Limb (tissue), 2 donors: ENCODE measurements at regions not wholly inside any gene's neighbourhood (a gene's known extent, or its start where the extent isn't known, plus 50 kb on each side); places are given as distances from the start of the nearest gene placed in this dataset.
"Not testable (repeated sequence)": the region's sequence is repeated elsewhere in the genome, so short reads cannot be mapped to it uniquely, and the experiment has no call there.

Source experiments
- DNase-seq, 2 donors: peaks; one replicate each; pipeline ENCODE4 v3.0.0-alpha.2; 2016; ENCODE audit errors: extremely low spot score in 2 of 2

DNA sequence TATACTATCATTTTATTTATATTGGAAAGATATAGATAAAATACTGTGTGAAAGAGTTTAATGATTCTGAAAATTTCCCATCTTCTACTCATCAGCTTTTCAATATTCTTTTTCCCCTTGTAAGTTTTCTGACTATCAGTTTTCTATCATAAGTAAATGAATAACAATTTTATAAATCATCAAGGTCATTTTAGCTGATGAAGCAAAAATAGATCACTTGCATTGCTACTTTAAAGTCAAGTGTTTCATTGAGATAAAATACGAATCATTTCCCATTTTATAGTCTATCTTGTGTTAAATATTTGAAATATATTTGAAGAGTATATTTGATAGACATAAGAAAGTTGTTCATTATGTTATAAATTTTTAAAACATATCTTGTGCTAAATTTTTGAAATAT is 811.0 kb upstream of the GALNTL6 start:
- no peak for DNase-seq

DNA sequence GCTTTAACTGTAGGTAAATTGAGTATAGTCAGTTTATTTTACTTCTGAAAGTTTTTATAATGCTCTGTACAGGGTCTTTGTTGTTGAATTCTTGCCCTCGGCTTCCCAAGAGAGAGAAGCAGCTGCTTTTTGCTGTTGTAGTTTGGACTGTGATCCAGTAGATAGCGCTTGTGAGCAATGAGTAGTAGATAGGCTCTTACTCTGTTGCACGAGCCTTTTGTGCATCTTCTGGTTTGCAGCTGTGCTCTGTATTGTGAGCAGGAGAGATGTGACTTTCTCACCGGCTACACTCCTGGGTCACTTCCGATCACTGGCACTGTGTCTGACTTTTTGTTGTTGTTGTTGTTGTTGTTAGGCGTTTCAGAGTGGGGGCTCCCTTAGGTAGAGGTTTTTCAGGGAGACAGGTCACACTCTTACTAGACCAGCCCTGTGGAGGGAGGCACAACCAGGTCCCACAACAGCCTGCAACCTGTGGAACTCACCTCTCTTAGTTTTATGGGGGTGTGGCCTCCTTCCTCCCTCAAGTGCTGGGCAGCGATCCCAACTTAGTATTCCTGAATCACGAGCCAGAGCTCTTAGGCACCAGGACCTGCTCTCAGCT is 822.1 kb upstream of the GALNTL6 start:
- DNase-seq: peak in 1 of 2 donors; percentile 15

GRCh38 chr4:170988446-170988845 is 824.8 kb upstream of the GALNTL6 start:
- DNase-seq: no peak

DNA sequence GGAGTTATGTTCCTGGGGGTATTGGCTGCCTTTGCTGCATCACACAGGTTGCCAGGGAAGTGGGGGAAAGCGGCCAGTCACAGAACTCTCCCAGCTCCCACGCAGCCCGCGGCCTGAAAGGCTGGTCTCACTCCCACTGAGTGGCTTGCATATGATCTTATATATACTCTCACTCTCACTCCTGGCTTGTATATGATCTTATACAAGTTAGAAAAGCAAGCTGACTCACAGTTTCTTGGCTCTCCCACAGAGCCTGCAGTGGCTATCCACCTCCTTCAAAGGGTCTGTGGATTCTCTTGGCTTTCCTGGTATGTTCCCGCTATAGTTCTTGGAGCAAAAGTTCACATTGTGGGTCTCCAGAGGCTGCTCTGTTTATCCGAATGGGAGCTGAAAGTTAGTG is 833.5 kb upstream of the GALNTL6 start:
- DNase-seq: no peak

DNA sequence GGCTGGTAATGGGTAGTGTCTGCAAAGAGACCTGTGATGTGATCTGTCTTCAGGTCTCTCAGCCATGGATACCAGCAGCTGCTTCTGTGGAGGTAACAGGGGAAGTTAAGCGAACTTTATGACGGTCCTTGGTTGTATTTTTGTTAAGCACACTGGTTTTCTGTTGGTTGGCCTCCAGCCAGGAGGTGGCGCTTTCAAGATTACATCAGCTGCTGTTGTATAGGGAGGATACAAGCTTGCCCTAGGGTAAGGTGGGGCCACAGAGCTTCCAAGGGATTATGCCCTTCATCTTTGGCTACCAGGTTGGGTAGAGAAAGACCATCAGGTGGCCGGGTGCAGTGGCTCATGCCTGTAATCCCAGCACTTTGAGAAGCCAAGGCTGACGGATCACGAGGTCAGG is 834.2 kb upstream of the GALNTL6 start:
- no peak for DNase-seq

DNA sequence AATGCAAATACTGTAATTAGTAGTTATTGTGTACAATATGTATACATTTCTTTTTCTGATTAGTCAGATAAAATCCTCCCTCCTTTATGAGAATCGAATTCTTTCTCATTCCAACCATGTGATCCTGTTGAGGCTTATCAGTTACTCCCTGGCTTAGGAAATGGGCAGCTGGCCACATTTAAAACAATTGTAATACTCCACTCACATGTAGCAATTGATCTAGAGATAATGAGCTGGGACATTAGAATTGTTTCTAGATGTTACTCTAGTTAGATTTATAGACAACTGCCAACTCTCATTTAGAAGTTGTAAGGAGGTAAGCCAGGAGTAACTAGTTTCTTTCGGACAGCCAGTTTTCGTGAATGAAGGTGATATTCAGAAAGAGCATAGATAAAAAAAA is 859.3 kb upstream of the AADAT start:
- DNase-seq: no peak

GRCh38 chr4:170940043-170940724 is 850.4 kb upstream of the AADAT start:
- no peak for DNase-seq

DNA sequence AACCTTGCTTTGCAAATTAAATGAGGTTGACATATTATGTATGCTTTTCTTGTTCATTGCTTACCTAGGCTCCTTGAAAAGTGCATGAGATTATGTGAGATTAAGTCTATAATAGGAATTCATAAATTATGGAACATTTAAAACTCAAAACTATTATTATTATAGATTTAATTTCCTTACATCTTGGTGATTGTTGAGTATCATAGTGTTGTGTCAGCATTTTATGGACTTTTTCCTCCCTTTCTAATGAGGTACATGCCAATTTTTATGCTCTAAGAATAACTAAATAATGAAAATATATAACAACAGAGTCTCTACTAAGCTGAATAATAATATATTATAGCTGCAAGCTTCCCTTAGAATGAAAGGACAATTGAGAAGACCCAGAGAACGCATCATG is 848.8 kb upstream of the AADAT start:
- no peak for DNase-seq

GRCh38 chr4:170931321-170931720 is 841.6 kb upstream of the AADAT start:
- no peak for DNase-seq

- DNase-seq: no peak
Observed at GRCh38 chr4:170888660-170889059, 798.9 kb upstream of the AADAT start.

- DNase-seq: no peak
Observed at GRCh38 chr4:170887396-170887795, 797.6 kb upstream of the AADAT start.

- no peak for DNase-seq
Observed at GRCh38 chr4:170884969-170885570, 795.3 kb upstream of the AADAT start.

GRCh38 chr4:170881646-170882045 is 791.9 kb upstream of the AADAT start:
- not testable (repeated sequence) for DNase-seq

GRCh38 chr4:170875868-170876267 is 786.1 kb upstream of the AADAT start:
- DNase-seq: no peak

GRCh38 chr4:170872794-170873193 is 783.0 kb upstream of the AADAT start:
- DNase-seq: no peak

DNA sequence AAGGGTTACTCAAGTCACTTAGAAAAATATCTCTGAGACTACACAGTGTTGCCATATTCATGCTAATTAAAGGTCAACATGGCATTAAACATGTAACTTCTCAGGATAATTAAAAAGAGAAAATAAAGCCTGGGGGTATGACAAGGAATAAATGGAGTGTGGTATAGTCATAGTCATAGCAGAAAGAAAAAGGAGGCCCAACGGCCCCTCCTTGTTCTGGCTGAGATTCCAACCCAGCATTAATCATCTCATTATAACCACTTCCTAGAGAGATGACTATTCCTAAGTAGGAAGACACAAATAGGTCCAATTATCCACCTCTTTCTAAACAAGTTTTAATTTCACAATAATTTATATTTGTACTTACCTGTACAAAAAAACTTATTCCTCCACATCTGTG is 778.4 kb upstream of the AADAT start:
- no peak for DNase-seq

DNA sequence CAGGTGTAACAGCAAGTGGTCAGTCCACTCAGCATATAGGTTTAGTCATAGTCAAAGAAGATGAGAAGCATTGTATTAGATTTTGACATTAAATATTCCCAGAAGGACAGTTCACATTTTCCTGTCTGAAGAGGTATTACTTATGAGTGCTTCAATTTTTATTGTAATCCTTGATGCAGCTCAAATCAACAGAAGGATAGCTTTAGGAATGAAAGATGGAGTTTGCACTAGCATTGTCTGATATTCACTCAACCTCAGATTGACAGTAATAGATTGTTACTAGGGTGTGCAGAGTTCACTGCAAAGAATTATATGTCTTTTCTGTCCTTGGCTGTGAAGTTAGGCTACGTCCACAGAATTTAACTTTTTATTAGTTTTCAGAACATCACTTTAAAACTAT is 764.3 kb upstream of the AADAT start:
- DNase-seq: no peak

GRCh38 chr4:170853422-170854021 is 763.8 kb upstream of the AADAT start:
- DNase-seq: peak; percentile 5 to 29

DNA sequence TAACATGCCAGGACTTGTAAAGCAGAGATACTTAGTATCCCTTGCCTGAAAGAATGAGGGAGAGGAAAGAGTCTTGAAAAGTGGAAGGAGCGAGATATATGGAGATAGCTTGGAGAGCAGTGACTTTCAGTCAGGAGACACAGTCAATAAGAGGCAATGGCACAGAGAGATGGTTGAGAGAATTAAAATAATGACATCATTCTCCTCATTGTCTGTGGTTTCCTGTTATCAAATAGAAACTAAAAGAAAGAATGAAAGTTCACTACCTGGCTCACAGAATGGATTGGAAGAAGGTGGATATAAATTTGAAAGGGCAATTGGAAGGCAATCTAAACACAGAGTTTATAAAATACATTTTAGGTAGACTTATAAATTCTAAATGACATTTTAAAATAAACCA is 760.2 kb upstream of the AADAT start:
- no peak for DNase-seq

- DNase-seq: no peak
Observed at GRCh38 chr4:170827562-170828274, 738.0 kb upstream of the AADAT start.

DNA sequence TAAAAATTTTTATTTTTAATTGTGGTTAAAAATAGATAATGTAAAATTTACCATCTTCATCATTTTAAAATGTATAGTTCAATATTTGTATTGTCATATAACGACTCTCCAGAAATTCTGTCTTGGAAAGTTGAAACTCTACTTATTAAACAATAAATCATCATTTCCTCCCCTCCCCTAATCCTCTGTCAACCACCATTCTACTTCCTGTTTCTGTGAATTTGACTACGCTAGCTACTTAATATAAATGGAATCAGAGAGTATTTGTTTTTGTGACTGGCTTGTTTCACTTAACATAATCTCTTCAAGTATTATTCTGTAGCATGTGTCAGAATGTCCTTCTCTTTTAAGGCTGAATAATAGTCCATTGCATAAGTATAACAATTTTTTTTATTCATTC is 729.0 kb upstream of the AADAT start:
- DNase-seq: no peak

- no peak for DNase-seq
Observed at GRCh38 chr4:170805352-170805751, 715.6 kb upstream of the AADAT start.
